HuH-7 (cell line): ENCODE measurements at regions not wholly inside any gene's neighbourhood (a gene's known extent, or its start where the extent isn't known, plus 50 kb on each side); places are given as distances from the start of the nearest gene placed in this dataset.

Experiments used
- DNase-seq: peaks from one replicate; pipeline ENCODE4 v3.0.0; 2011; ENCODE audit warnings: low spot score

DNA sequence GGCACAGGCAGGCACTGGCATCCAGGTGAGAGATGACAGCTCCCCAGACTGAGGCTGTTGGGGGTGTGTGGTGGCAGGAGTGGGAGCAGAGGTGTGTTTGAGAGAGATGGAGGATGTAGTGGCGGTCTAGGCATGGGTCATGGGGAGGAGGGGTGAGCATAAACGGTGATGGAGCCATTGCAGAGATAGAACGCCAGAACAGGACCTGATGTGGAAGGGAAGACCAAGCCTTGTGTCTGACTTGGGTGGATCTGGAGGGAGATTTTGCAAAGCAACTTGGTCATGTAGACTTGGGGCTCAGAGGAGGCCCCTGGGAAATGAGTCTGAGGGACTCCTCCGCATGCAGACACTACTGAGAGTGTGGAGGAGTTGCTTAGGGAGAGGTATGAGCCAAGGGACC lies 50.0 kb upstream of the CLDN5 start:
- DNase-seq = no peak

DNA sequence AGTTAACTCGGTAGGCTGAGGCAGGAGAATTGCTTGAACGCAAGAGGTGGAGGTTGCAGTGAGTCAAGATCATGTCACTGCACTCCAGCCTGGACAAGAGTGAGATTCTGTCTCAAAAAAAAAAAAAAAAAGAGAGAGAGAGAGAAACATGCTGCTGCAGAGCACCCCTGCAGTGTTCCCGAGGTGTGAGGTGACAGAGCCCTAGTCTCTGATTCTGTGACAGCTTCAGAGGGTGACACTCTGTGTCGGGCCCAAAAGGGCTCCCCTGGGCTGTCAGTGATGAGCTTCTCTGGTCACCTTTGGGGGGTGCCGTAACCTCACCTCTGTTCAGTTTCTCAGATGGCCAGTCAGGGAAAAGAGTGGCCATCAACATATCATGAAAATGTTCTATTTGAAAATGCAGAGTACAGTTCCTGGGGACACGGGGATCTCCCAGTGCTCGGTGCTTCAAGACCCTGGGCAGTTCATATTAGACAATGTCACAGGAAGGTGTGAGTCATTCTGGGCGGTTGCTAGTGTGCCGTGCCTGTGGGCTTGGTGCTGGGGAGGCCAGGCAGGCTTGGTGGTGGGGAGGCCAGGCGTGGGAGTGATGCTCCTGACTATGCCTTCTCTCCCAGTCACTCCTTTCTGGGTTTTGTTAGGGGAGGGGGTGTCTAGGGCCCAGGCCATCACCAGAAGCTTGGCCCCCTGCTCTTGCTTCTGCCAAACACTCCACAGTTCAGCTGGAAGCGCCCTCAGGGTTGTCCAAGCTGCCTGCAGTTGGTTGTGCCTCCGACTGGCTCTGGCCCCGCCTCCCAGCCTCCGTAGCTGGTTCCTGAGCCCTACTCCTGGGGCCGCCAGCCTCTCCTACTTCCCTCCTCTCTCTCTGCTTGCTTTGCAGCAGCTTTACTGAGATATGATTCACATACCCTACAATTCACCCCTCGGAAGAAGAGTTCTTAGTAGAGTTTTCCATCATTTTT lies 52.5 kb upstream of the CLDN5 start:
- DNase-seq = no peak

DNA sequence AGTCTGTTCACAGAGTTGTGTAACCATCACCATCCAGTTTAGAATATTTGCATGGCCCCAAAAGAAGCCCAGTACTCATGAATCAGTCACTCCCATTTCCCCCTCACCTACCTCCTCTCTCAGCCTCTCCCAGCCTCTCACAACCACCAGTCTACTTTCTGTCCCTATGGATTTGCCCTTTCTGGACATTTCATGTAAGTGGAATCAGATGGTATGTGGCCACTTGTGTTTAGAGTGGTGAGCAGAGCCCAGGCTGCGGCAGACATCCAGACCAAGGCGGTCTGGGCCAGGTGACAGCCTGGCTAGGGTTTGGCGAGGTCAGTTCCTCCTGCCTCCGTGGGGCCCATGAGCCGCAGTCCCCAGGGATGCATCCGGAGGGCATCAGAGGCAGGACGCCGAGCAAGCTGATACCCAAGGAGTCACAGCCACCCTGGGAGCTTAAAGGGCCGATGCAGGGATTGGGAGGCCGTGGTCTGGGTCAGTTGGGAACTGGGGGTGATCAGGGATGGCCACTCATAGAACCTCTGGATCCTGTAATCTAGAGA lies 53.3 kb upstream of the CLDN5 start:
- DNase-seq = no peak

DNA sequence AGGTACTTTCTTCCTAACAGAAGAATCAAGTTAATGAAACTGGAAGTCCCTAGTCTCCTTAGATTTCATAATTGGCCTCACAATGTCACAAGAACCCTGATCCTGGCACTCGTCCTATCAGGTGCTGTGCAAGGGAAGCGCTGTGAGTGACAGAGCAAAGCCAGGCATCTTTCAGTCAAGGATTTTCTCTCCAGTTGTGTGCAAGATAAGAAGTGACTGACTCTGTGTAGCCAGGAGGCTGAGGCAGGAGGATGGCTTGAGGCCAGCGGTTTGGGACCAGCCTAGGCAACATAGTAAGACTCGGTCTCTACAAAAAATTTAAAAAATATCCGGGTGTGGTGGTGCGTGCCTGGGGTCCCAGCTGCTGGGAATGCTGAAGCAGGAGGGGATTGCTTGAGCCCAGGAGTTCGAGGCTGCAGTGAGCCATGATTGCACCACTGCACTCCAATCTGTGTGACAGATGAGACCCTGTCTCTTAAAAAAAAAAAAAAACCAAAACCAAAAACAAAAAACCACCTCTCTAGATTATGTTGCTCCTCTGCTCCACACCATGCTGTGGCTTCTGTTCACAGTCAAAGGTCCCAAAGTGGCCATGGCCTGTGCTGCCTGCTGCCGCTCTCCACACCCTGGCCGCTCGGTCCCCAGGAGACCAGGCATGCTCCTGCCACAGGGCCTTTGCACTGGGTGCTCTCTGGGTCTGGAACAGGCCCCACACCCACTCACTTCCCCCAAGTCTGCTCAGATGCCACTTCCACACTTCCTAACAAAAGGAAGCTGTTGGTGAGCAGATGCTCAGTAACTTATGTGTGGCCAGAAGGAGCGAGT lies 54.2 kb upstream of the CLDN5 start:
- DNase-seq = no peak

DNA sequence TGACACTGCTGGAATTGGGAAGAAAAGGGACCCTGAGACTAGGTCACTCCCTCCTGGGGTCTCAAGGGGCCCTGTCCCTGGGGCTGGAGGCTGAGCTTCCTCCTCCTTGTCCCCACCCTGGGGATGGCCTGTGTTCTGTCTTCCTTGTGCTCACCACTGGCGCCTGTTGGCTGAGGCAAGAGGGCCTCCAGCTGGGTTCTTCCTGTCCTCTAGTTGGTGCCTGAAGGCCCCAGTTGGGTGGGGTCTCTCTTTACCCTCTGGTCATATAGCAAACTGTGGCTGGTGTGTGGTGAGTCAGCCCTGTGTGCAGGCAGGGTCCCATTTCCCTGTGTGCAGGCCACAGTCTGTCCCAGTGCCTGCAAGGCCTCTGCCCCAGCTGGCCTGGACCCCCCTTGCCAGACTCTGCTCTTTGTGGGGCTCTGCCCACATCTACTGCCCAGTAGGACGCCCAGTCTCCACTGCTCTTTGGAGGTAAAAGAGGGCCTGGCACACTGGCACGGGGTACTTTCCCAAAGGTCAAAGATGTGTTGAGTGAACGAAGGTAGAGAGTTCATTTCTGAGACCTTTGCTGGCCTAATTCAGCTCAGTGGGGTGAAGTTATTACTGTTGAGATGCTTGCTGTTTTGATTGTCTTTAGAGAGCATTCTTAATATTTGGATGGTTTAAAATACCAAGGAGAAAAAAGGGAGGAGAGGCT lies 55.1 kb upstream of the CLDN5 start:
- no peak for DNase-seq

DNA sequence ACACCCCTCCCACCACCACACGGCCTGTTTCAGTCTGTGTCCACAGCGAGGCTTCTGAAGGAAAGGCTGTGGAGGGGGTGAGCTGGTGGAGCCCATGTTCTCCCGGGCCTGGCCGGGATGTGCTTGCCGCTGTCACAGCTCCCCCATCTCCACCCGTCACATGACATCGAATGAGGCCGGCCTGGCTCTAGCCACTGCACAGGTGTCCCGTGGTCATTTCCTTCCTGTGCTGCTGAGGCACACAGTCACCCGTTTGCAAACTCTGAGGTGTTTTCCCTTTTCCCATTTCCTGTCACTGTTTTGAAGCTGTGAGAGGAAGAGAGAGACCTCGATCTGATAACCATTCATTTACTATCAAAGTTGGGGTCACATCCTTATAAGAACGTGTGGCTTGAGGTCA lies 55.7 kb upstream of the CLDN5 start:
- no peak for DNase-seq

DNA sequence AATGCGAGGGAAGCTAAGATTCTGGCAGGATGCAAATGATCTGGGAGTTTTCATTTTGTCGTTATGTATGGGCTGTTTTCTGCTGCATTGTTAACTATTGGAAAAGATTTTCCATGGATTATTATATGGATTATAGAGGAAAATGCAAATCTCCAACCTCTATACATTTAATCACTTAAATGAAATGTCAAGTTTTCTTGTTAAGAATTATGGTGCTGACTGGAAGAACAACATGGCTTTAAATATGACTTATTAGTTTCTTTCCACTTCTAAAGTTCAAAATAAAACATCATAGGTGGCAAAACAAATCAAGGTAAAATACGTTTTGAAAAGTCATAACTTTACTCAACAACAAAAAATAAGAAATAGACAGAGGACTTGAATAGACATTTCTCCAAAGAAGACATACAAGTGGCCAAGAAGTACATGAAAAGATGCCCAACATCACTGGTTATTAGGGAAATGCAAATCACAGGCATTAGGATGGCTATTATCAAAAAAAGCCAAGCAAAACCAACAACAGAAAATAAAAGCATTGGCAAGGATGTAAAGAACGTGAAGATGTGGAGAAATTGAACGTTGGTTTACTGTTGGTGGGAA lies 56.2 kb upstream of the CLDN5 start:
- no peak for DNase-seq

DNA sequence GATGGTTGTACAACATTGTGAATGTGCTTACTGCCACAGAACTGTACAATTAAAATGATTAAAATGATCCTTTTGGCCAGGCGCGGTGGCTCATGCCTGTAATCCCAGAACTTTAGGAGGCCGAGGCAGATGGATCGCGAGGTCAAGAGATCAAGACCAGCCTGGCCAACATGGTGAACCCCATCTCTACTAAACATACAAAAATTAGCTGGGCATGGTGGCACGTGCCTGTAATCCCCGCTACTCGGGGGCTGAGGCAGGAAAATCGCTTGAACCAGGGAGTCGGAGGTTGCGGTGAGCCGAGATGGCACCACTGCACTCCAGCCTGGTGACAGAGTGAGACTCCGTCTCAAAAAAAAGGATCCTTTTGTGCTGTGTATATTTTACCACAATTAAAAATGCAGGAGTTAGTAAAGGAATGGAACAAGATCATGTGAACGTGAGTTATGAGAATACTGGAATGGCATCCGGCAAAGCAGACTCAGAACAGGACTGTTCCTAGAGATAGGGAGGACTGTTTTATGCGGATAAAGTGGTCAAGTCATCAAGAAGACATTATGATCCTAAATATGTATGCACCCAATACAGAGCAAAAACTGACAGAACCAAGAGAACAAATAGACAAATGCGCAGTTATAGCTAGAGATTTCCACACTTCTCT lies 58.0 kb upstream of the CLDN5 start:
- DNase-seq = no peak

DNA sequence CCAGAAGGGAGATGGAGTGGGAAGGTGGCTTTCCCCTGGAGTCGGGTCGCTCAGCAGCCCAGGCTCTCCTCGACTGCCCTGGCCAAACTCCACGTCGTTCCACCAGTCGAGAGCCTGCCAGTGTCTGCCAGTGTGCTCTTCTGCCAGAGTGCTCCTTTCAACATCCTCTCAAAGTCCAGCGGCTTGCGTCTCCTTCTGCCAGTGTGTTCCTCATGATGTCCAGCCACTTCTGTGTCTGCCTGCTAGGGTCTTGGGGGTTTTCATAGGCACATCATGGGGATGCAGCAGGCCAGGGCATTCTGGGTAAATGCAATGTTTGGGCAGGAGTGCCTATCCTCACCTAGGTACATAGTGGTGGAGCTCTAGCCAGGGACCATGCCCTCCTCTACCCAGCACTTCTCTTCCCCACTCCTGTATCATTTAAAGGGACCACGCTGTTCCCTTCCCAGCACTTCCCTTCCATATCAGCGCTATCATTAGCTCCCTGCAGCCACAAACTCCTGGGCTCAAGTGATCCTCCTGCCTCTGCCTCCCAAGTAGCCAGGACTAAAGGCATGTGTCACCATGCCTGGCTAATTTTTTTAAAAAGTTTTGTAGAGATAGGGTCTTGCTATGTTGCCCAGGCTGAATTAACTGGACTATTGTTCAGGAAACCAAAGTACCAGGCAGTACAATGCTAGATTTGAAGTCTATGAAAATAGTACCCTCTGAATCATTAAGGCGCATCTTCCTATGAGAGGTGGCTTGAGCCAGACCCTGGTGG lies 62.9 kb upstream of the CLDN5 start:
- DNase-seq = no peak

DNA sequence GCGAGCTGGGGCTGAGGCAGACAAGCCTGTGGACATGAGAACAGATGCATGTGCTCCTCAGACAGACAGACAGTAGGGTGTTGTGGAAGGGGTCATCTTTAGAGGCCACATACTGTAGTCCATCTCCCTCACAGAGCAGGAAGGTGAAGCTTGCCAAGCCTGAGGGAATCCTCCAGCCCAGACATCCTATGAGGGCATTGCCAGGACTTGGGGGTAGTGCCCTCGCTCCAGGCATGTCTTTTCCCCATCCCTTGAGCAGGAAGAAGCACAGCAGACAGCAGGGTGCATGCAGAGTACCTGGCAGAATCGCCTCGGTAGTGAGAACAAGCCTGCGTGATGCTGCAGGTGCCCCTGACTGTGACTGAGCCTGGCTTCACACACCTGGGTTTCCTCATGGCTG lies 66.5 kb upstream of the CLDN5 start:
- DNase-seq = no peak

DNA sequence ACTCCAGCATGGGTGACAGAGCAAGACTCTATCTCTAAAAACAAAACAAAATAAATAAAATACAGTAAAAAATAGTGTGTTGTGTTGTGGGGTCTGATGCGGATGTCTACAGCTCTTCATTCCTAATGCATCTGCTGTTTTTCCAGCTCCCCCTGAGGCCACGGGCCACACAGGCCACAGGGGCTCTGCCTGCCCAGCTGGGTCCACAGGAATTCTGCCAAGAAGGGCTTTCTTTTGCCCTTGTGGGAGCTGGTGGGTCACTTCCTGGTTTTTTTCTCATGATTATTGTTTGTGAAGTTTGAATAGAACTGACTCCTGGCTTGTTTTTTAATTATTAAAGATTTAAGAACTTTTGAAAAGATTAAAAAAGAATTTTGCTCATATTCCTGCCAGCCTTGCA lies 67.4 kb upstream of the CLDN5 start:
- DNase-seq = no peak

DNA sequence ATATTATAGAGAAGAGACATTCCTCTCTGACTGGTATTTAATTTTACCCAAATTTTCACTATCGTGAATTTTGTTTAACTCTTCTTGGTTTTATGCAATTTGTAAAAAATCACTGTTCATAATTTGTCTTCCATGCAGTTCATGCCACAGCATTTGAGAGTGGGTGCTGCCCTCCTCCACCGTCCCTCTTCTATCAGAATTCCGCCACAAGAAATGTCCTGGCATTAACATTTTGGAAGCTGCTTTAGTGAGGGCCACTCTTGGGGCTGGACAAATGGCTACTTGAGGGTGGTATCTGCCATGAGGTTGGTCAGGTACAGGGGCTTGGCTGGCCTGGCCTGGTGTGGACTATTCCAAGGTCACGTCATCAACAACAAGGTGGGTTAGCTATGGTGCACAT lies 68.3 kb upstream of the CLDN5 start:
- no peak for DNase-seq

DNA sequence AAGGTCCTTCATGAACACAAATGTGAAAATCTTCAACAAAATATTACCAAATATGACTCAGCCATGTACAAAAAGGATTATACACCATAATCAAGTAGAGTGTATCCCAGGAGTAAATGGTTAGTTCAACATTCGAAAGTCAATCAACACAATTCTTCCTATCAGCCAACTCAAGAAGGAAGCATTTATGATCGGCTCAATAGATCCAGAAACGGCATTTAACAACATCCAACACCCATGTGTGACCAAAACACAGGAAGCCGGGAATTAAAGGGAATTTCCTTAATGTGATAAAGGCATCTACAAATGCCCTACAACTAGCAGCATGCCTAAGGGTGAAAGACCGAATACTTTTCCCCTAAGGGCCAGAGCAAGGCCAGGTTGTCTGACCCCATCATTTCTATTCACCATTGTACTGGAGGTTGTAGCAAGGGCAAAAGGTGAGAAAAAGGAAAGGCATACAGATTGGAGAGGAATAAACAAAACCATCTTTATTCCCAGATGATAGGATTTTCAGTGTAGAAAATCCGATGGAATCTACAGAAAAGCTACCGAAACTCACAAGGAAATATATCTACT lies 69.9 kb upstream of the CLDN5 start:
- no peak for DNase-seq

DNA sequence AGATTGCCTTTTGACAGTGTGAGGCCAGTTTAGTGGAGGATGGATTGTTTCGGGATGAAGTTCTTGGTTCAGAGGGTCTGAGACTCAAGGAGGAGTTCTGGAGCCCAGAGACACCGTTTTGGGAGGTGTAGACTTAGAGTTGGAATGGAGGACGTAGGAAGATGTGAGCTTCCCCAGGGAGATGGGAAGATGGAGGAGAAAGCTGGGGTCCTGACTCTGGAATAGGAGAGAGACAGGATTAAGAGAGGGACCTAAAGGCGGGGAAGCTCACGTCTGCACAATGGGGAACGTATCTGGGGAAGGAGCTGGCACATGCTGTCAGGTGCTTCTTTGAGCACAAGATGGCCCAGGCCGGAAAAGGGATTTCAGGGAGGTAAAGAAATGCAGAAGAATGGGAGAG lies 71.3 kb upstream of the CLDN5 start:
- DNase-seq = no peak

DNA sequence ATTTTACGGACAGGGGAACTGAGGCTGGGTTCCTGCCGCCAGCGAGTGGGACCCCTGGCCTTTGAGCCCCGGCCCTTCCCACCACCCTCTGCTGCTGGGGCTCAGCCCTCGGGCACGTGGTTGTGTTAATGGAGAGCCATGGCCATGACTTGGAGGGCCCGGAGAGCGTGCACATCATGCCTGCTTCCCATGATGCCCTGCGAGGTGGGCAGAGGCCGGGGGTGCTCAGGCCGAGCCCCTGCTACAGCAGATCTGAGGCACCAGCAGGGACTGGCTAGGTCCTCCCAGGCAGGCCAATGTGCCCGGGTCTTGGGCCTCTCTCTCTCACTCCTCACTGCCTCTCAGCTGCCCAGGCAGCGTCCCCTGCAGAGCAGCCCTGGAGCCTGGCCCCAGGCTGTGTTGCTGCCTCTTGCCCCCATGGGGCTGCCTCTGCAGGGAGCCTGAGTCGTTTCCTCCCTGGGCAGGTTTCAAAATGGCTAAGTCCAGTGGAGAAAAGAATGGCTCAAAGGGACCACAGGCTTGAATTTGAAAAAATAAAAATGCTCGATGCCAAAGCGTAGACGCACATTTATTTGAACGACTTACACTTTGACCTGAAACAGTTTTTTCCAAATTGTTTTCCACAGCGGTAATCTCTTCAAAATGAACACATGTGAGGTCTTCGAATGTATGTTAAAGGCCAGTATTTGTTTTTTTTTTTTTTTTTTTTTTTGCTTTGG lies 72.6 kb upstream of the CLDN5 start:
- DNase-seq = no peak

DNA sequence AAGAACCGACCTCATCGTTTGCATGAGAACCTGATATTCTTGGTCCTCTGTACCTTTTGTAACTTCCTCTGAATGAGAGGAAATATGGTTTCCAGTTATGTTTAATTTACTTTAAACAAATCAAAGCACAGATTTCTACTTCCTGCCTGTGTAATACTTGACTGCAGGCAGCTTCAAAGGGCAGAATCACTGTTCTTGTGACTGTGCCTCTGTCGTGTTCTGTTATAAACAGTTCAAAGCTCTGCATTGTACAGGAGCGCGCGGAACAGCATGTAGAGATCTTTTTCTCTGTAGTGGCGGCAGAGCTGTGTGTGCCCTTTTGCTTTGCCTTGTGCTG lies 73.2 kb upstream of the CLDN5 start:
- DNase-seq = no peak

DNA sequence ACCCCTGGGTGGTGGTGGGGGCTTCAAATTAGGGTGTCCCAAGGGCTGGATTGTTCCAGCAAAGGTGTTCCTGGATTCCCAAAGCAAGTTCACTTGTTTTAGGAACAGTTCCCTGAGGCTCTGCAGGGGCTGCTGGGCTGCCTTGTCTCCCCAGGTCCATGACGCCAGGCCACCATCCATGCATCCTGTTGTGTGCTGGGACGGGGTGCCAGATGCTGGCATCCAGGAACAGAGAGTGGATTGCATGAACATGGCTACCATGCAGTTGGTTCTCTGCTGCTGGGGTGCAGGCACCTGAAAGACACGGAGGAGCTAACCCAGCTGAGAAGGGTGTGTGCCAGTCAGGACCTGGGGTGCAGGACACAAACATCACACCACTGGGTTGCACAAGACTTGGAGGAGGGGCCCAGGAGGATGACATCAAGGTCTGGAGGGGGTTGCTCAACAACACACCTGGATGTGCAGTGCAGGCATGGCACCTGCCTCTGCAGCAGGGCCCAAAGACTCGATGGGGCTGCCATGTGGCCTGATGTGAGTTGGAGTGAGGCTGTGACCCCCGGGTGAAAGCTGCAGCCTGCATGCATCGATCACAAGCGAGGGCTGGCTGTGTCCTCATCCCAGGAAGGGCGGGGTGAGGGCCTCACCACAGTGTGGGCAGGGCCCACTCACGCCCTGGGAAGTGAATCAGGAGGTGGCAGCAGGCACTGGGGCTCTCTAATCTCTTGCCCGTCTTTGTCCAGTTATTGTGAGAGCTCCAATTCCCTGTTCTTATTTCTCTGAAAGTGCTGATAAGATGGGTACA lies 74.0 kb upstream of the CLDN5 start:
- DNase-seq = no peak

DNA sequence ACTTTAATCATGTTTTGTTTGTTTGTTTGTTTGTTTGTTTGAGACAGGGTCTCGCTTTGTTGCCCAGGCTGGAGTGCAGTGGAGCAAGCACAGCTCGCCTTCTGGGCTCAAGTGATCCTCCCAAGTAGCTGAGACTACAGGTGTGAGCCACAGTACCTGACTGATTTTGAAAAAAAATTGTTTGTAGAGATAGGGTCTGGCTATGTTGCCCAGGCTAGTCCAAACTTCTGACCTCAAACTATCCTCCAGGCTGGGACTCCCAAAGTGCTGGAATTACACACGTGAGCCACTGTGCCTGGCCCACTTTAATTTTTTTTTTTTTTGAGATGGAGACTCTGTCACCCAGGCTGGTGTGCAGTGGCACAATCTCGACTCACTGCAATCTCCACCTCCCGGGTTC lies 74.8 kb upstream of the CLDN5 start:
- no peak for DNase-seq
